Breast epithelium (tissue), 4 donors: ENCODE measurements at regions not wholly inside any gene's neighbourhood (a gene's known extent, or its start where the extent isn't known, plus 50 kb on each side); places are given as distances from the start of the nearest gene placed in this dataset.

Experiments used
- DNase-seq, 2 donors: peaks; one replicate each; pipeline ENCODE4 v3.0.0-alpha.2; 2019; ENCODE audit warnings: low spot score in 2 of 2
- H3K27ac ChIP-seq, 2 donors: fragments of 200-600 bp; sonication (generic) in 1 of 2; one replicate each; pipeline ENCODE4 v1.5.1; 2016 to 2019; ENCODE audit warnings: mild to moderate bottlenecking in 1 of 2
- H3K27me3 ChIP-seq, 2 donors: fragments of 200-600 bp; sonication (generic) in 1 of 2; one replicate each; pipeline versions ENCODE4 v1.5.1 to v1.6.0; 2017 to 2019; ENCODE audit warnings: control low read depth in 1 of 2, mild to moderate bottlenecking in 1 of 2
- H3K36me3 ChIP-seq: fragments of 200-600 bp; one replicate; pipeline ENCODE4 v1.5.1; 2019
- H3K4me1 ChIP-seq, 2 donors: fragments of 200-600 bp; sonication (generic); one replicate each; pipeline ENCODE4 v1.5.1; 2016 to 2019; ENCODE audit warnings: control low read depth in 1 of 2
- H3K4me3 ChIP-seq, 3 donors: fragments of 200-600 bp; sonication (generic); 1 replicate in 2 of 3; 2 replicates in 1 of 3; pipeline ENCODE4 v1.5.1; 2016 to 2019; ENCODE audit warnings: mild to moderate bottlenecking in 3 of 3, moderate library complexity in 2 of 3
- H3K9me3 ChIP-seq, 2 donors: fragments of 200-600 bp; sonication (generic) in 1 of 2; one replicate each; pipeline ENCODE4 v1.5.1; 2016 to 2019; ENCODE audit warnings: control low read depth in 1 of 2
- CTCF ChIP-seq, 3 donors: fragments of 450-650 bp; IDR thresholded peaks; one replicate each; pipeline ENCODE4 v1.5.1; 2016 to 2017; ENCODE audit warnings: antibody characterized with exemption in 3 of 3, mild to moderate bottlenecking in 3 of 3, moderate library complexity in 3 of 3
- POLR2A ChIP-seq: fragments of 450-650 bp; IDR thresholded peaks from one replicate; pipeline ENCODE4 v1.6.1; 2016; ENCODE audit warnings: antibody characterized with exemption, mild to moderate bottlenecking, moderate library complexity
- POLR2AphosphoS5 ChIP-seq, 3 donors: sonication (generic); formaldehyde crosslinking; IDR thresholded peaks; one replicate each; pipeline ENCODE4 v1.6.1; 2017; ENCODE audit warnings: antibody characterized with exemption in 3 of 3
- intact Hi-C: fragments of 100-400 bp; cut with DNase I; formaldehyde crosslinking; loops from one replicate; pipeline ENCODE4 v1.15.1; 2023; ENCODE audit warnings: low total_unique reads

- no peaks in the 10 kb centered on the region for H3K27me3 ChIP-seq
- no peaks in the 10 kb centered on the region for H3K9me3 ChIP-seq
- no peaks in the 10 kb centered on the region for H3K4me1 ChIP-seq
- DNase-seq = no peak
- no peak overlapping the region for H3K4me3 ChIP-seq
- H3K27ac ChIP-seq = no peak overlapping the region
- no peaks in the 10 kb centered on the region for H3K36me3 ChIP-seq
- intact Hi-C loops = no loop called here
- TF ChIP-seq CTCF (IDR thresholded peaks at IDR 0.05) (no peak), POLR2AphosphoS5 (IDR thresholded peaks at IDR 0.05) (no peak), POLR2A (no peak)
These were observed 99.8 kb downstream of the TTLL2 start for GRCh38 chr6:167424700-167425099.

DNA sequence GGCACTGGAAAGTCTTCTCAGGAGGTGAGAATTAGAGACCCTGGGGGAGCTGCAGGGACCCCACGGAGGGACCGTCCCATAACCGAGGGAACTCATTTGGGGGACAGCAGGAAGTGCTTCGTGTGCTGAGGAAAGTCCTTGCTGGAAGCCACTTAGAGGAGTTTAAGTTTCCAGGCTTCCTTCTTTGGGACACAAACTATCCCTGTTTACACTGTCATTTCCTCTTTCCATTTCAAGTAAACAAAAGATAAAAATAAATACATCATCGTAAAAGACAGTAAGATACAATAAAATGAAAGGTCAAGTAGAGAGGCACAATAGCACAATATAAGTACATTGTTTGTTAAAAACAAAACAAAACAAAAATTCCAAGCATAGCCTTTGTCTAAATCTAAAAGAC is 101.2 kb downstream of the TTLL2 start:
- no peaks in the 10 kb centered on the region for H3K27me3 ChIP-seq
- intact Hi-C loops = no loop called here
- DNase-seq = no peak
- no peak for TF ChIP-seq POLR2AphosphoS5 (IDR thresholded peaks at IDR 0.05)
- no peak for TF ChIP-seq CTCF (IDR thresholded peaks at IDR 0.05)
- TF ChIP-seq POLR2A = no peak
- H3K36me3 ChIP-seq = no peaks in the 10 kb centered on the region
- no peaks in the 10 kb centered on the region for H3K9me3 ChIP-seq
- H3K4me1 ChIP-seq = no peaks in the 10 kb centered on the region
- no peak overlapping the region for H3K4me3 ChIP-seq
- H3K27ac ChIP-seq = no peak overlapping the region

DNA sequence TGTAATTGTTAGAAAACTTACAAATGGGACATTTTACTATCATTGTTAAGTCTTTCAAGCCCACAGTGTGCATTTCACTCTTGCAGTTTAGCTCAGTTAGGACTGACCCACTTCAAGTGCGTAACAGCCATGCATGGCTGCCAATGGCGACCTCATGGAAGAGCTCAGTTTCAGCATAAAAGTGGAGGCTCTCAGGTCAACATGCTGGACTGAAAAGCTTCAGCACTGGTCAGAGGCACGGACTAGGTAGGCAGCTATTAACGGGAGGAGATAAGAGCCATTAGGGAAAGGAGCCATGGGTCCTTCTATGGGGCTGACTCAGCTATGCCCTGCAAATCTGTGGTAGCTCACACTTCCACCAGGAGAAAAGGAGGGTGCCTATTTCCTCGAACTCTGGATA is 101.8 kb downstream of the TTLL2 start:
- TF ChIP-seq POLR2AphosphoS5 (IDR thresholded peaks at IDR 0.05) (no peak), POLR2A (no peak), CTCF (IDR thresholded peaks at IDR 0.05) (no peak)
- Histone ChIP-seq H3K9me3 (no peaks in the 10 kb centered on the region), H3K4me1 (no peaks in the 10 kb centered on the region), H3K36me3 (no peaks in the 10 kb centered on the region), H3K4me3 (no peak overlapping the region), H3K27ac (no peak overlapping the region), H3K27me3 (no peaks in the 10 kb centered on the region)
- intact Hi-C loops = no loop called here
- no peak for DNase-seq

DNA sequence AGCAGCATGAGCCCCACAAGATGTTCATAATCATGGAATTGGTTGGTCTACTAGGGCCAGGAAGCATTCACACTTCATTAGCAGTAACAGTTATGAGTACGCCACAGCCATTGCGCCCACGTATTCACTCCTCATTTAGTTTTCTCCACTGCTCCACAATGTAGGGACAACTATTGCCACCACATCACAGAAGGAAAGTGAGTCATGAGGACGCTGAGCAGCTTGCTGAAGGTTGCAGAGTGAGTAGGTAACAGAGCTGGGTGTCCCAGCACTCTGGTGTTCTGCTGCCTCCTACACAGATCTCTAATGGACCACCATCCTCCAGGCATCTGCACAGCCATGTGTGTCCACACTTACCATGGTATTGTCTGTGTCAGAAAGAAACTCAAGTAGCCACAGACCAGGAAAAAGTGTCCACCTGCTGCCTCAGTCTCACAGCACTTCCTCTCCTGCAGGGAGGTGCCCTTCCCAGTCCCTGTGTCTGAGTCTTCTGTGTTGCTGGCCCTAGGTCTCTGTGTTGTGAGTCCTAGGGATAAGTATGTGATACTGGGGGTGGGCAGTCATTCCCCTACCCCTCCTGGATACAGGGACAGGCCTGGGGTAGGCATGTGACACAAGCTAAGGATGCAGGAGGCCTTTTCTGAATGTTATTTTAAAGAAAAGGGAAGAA is 103.9 kb downstream of the TTLL2 start:
- intact Hi-C loops = no loop called here
- no peaks in the 10 kb centered on the region for H3K27me3 ChIP-seq
- TF ChIP-seq POLR2AphosphoS5 (IDR thresholded peaks at IDR 0.05) (no peak), CTCF (IDR thresholded peaks at IDR 0.05) (no peak), POLR2A (no peak)
- H3K36me3 ChIP-seq = no peaks in the 10 kb centered on the region
- no peaks in the 10 kb centered on the region for H3K4me1 ChIP-seq
- H3K4me3 ChIP-seq = no peak overlapping the region
- no peak overlapping the region for H3K27ac ChIP-seq
- no peak for DNase-seq
- no peaks in the 10 kb centered on the region for H3K9me3 ChIP-seq

DNA sequence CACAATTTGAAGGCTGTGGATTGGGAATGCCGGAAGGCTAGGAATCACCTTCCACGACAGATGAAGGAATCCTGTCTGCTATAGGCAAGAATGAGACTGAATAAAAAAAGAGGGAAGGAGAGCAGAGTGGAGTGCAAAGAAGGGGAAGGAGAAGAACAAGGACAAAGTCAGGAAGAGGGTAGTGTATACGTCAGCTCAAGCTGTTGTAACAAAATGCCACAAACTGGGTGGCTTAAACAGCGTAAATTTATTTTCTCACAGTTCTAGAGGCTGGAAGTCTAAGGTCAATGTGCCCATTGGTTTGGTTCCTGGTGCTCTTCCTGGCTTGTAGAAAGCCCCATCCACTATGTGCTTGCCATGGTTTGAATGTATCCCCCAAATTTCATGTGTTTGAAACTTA is 104.5 kb downstream of the TTLL2 start:
- no peak overlapping the region for H3K27ac ChIP-seq
- H3K4me1 ChIP-seq = no peaks in the 10 kb centered on the region
- intact Hi-C loops = no loop called here
- no peaks in the 10 kb centered on the region for H3K9me3 ChIP-seq
- H3K36me3 ChIP-seq = no peaks in the 10 kb centered on the region
- no peak for TF ChIP-seq POLR2AphosphoS5 (IDR thresholded peaks at IDR 0.05)
- TF ChIP-seq POLR2A = no peak
- TF ChIP-seq CTCF (IDR thresholded peaks at IDR 0.05) = no peak
- no peaks in the 10 kb centered on the region for H3K27me3 ChIP-seq
- DNase-seq = no peak
- H3K4me3 ChIP-seq = no peak overlapping the region
